ENCODE measurements at regions not wholly inside any gene's neighbourhood (a gene's known extent, or its start where the extent isn't known, plus 50 kb on each side); places are given as distances from the start of the nearest gene placed in this dataset.

DNA sequence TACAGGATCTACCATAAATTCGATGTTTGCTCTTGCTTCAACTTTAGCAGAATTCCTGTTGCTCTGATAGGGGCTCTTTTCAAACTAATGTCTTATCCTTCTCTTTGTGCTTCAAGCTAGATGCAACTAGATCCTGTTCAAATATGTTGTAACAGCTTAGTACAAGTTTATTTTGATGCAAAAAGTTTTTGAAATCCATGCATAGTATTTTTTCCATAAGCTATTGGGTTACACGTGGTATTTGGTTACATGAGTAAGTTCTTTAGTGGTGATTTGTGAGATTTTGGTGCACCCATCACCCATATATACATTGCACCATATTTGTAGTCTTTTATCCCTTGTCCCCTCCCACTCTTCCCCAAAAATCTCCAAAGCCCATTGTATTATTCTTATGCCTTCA, 907.7 kb downstream of the LTN1 start:
- DNase-seq: no peak
- no peaks in the 10 kb centered on the region for H3K9me3 ChIP-seq (ENCODE audit: severe bottlenecking)
- H3K27me3 ChIP-seq (ENCODE audit: insufficient read depth, low read depth, severe bottlenecking): peaks cover 58% of the 10 kb centered on the region
- H3K27ac ChIP-seq: no peak overlapping the region
- TF ChIP-seq, protein P1, sequence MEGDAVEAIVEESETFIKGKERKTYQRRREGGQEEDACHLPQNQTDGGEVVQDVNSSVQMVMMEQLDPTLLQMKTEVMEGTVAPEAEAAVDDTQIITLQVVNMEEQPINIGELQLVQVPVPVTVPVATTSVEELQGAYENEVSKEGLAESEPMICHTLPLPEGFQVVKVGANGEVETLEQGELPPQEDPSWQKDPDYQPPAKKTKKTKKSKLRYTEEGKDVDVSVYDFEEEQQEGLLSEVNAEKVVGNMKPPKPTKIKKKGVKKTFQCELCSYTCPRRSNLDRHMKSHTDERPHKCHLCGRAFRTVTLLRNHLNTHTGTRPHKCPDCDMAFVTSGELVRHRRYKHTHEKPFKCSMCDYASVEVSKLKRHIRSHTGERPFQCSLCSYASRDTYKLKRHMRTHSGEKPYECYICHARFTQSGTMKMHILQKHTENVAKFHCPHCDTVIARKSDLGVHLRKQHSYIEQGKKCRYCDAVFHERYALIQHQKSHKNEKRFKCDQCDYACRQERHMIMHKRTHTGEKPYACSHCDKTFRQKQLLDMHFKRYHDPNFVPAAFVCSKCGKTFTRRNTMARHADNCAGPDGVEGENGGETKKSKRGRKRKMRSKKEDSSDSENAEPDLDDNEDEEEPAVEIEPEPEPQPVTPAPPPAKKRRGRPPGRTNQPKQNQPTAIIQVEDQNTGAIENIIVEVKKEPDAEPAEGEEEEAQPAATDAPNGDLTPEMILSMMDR (IDR thresholded peaks at IDR 0.05; ENCODE audit: low read depth, low read length): no peak
- H3K4me3 ChIP-seq (ENCODE audit: low read depth, low read length): no peak overlapping the region
- no peaks in the 10 kb centered on the region for H3K36me3 ChIP-seq

DNA sequence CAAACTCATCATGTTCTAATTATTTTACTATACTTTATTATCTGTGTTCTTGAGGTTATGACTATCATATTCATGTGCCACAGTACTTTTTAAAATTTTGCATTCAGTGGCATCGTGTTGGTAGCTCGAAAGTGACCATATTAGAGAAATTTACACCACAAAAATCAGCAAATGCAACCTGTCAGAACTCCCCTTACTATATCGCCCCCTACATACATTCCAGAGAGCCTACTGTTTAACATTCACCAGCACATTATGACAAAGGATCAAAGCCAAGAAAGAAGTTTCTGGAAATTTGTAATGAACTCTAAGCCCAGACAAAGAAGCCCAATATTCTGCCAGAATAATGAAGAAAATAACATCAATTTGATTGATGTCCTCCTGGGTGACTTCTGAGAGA, 909.3 kb downstream of the LTN1 start:
- TF ChIP-seq, protein P1 (IDR thresholded peaks at IDR 0.05; ENCODE audit: low read depth, low read length): no peak
- Histone ChIP-seq H3K9me3 (ENCODE audit: severe bottlenecking) (no peaks in the 10 kb centered on the region), H3K27me3 (ENCODE audit: insufficient read depth, low read depth, severe bottlenecking) (peaks cover 58% of the 10 kb centered on the region), H3K36me3 (no peaks in the 10 kb centered on the region), H3K27ac (no peak overlapping the region), H3K4me3 (ENCODE audit: low read depth, low read length) (no peak overlapping the region)
- no peak for DNase-seq

DNA sequence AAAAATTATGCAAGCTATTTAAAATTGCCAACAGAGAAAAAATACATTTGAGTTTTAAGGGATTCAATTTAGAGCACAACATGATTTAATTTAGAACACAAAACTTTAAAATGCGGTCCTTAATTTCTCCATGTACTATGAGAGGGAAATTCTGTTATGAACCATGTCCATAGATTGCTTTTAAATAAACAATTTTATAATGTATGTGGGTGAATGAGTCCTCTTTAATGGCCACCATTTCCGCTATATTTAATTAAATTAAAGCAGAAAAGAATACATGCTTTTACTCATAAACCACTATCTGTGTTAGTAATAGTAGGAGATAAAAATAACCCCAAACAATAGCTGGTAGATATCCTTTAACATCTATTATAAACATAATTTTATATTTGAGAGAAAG, 914.6 kb downstream of the LTN1 start:
- DNase-seq: no peak
- Histone ChIP-seq H3K27me3 (ENCODE audit: insufficient read depth, low read depth, severe bottlenecking) (peaks cover 58% of the 10 kb centered on the region), H3K36me3 (no peaks in the 10 kb centered on the region), H3K4me3 (ENCODE audit: low read depth, low read length) (no peak overlapping the region), H3K9me3 (ENCODE audit: severe bottlenecking) (no peaks in the 10 kb centered on the region), H3K27ac (no peak overlapping the region)
- TF ChIP-seq, protein P1 (IDR thresholded peaks at IDR 0.05; ENCODE audit: low read depth, low read length): no peak

DNA sequence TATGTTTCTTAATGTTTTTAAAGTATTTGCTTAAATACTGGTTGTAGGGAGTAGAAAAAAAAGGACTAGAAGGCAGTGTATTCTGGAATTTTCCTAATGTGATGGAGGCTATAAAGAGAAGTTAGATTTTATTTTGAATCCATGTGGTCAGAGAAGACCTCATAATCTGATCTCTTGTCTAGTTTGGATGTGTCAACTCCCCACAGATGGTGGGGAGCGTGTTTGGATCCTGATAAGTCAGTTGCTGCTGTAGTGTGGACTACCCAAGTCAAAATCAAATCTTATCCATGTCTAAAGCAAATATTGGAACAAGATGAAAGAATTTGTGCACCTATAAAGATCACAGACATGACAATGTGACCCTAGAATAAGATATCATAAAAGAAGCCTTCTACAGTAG, 918.0 kb downstream of the LTN1 start:
- H3K27me3 ChIP-seq (ENCODE audit: insufficient read depth, low read depth, severe bottlenecking): peaks cover 46% of the 10 kb centered on the region
- H3K27ac ChIP-seq: no peak overlapping the region
- no peaks in the 10 kb centered on the region for H3K9me3 ChIP-seq (ENCODE audit: severe bottlenecking)
- H3K36me3 ChIP-seq: no peaks in the 10 kb centered on the region
- no peak overlapping the region for H3K4me3 ChIP-seq (ENCODE audit: low read depth, low read length)
- TF ChIP-seq, protein P1 (IDR thresholded peaks at IDR 0.05; ENCODE audit: low read depth, low read length): no peak
- DNase-seq: no peak

DNA sequence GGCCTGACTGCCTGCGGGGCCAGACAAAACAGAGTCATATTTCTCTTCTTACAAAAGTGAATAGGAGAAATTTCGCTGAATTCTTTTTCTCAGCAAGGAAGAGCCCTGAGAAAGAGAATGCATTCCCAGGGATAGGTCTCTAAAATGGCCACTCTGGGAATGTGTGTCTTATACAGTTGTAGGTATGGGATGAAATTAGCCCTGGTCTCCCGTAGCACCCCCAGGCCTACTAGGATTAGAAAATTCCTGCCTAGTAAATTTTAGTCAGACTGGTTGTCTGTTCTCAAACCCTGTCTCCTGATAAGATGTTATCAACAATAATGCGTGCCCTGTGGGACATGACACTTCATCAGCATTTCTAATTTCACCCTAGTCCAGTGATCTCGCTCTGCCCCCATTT, 920.1 kb downstream of the LTN1 start:
- peaks cover 44% of the 10 kb centered on the region for H3K27me3 ChIP-seq (ENCODE audit: insufficient read depth, low read depth, severe bottlenecking)
- TF ChIP-seq, protein P1 (IDR thresholded peaks at IDR 0.05; ENCODE audit: low read depth, low read length): no peak
- no peak overlapping the region for H3K27ac ChIP-seq
- H3K4me3 ChIP-seq (ENCODE audit: low read depth, low read length): no peak overlapping the region
- no peaks in the 10 kb centered on the region for H3K36me3 ChIP-seq
- DNase-seq: no peak
- no peaks in the 10 kb centered on the region for H3K9me3 ChIP-seq (ENCODE audit: severe bottlenecking)

DNA sequence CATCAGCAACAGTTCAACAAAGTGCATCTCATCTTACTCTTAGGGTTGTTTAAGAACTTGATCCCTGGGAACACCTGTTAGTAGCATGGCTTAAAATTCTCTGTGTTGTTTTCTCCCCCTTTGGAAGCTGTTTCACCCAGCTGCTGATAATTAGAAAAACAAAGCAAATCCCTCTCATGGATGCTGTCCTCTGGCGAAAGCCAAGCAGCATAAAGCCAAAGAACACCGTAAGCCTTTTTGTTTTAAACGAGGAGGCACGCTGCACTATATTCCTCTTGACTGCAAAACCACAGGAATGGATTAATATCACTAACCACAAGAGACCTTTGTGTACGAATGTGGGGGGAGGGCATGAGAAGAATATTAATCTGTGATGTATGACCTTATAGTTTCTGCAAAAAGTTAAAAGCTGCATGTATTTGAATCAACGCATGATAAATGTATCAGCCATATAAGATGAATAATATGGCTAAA, 923.2 kb downstream of the LTN1 start:
- no peak for DNase-seq
- Histone ChIP-seq H3K4me3 (ENCODE audit: low read depth, low read length) (no peak overlapping the region), H3K27ac (no peak overlapping the region), H3K27me3 (ENCODE audit: insufficient read depth, low read depth, severe bottlenecking) (peaks cover 57% of the 10 kb centered on the region), H3K9me3 (ENCODE audit: severe bottlenecking) (no peaks in the 10 kb centered on the region), H3K36me3 (no peaks in the 10 kb centered on the region)
- TF ChIP-seq, protein P1 (IDR thresholded peaks at IDR 0.05; ENCODE audit: low read depth, low read length): no peak
